IMR-90 (cell line): ENCODE measurements at regions not wholly inside any gene's neighbourhood (a gene's known extent, or its start where the extent isn't known, plus 50 kb on each side); places are given as distances from the start of the nearest gene placed in this dataset.

Experiments used
- CEBPB ChIP-seq: IDR thresholded peaks from 2 replicates; pipeline ENCODE4 v1.6.1; 2012; ENCODE audit warnings: low read depth, low read length, improper control_type of control experiment
- MAFK ChIP-seq: IDR thresholded peaks from 2 replicates; pipeline ENCODE4 v1.6.1; 2012; ENCODE audit warnings: low read depth, low read length, improper control_type of control experiment
- MAZ ChIP-seq: IDR thresholded peaks from 2 replicates; pipeline ENCODE4 v1.6.1; 2012; ENCODE audit warnings: low read depth, mild to moderate bottlenecking, low read length, improper control_type of control experiment, moderate library complexity, borderline replicate concordance
- POLR2A ChIP-seq: IDR thresholded peaks from 2 replicates; pipeline ENCODE4 v1.6.1; 2012; ENCODE audit warnings: mild to moderate bottlenecking, low read depth, low read length
- RFX5 ChIP-seq: IDR thresholded peaks from 2 replicates; pipeline ENCODE4 v1.8.0; 2012; ENCODE audit warnings: low read depth, mild to moderate bottlenecking, low read length, moderate library complexity
- TF ChIP-seq, protein P1 (sequence below): conservative IDR thresholded peaks from 2 replicates; pipeline ENCODE4 v1.5.1; 2012; ENCODE audit warnings: mild to moderate bottlenecking, low read depth, low read length, improper control_type of control experiment
- TF ChIP-seq, protein P2 (sequence below): fragments of 150-350 bp; IDR thresholded peaks from 2 replicates; pipeline ENCODE4 v1.6.1; 2016; ENCODE audit warnings: low read depth, mild to moderate bottlenecking, low read length, moderate library complexity, borderline replicate concordance
- TF ChIP-seq, protein P3 (sequence below): fragments of 150-350 bp; IDR thresholded peaks from 2 replicates; pipeline ENCODE4 v1.6.1; 2017; ENCODE audit warnings: mild to moderate bottlenecking, antibody characterized with exemption, low read length, low read depth

DNA sequence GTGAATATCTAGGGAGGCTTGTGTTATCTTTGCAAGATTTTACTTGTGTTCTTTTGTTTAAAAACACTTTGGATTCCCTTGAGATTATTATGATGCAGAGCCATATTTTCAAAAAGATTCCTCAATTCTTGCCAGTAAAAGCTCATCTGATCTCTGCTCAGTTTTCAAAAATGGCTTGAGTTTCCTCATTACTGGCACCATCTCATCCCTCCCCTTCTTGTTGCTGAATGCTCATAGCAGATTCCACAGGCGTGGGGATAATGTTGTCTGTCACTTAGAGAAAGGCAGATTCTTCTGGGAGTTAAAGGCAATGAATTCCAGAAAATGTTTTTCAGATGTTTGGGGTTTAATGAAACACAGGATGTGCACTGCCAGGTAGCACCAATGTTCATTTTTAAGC, 170.4 kb upstream of the TANK start:
- TF ChIP-seq POLR2A (no peak), MAZ (no peak), MAFK (no peak), RFX5 (no peak), CEBPB (no peak)
- TF ChIP-seq, protein P1, sequence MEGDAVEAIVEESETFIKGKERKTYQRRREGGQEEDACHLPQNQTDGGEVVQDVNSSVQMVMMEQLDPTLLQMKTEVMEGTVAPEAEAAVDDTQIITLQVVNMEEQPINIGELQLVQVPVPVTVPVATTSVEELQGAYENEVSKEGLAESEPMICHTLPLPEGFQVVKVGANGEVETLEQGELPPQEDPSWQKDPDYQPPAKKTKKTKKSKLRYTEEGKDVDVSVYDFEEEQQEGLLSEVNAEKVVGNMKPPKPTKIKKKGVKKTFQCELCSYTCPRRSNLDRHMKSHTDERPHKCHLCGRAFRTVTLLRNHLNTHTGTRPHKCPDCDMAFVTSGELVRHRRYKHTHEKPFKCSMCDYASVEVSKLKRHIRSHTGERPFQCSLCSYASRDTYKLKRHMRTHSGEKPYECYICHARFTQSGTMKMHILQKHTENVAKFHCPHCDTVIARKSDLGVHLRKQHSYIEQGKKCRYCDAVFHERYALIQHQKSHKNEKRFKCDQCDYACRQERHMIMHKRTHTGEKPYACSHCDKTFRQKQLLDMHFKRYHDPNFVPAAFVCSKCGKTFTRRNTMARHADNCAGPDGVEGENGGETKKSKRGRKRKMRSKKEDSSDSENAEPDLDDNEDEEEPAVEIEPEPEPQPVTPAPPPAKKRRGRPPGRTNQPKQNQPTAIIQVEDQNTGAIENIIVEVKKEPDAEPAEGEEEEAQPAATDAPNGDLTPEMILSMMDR: no peak
- TF ChIP-seq, protein P2, sequence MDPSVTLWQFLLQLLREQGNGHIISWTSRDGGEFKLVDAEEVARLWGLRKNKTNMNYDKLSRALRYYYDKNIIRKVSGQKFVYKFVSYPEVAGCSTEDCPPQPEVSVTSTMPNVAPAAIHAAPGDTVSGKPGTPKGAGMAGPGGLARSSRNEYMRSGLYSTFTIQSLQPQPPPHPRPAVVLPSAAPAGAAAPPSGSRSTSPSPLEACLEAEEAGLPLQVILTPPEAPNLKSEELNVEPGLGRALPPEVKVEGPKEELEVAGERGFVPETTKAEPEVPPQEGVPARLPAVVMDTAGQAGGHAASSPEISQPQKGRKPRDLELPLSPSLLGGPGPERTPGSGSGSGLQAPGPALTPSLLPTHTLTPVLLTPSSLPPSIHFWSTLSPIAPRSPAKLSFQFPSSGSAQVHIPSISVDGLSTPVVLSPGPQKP: no peak
- TF ChIP-seq, protein P3, sequence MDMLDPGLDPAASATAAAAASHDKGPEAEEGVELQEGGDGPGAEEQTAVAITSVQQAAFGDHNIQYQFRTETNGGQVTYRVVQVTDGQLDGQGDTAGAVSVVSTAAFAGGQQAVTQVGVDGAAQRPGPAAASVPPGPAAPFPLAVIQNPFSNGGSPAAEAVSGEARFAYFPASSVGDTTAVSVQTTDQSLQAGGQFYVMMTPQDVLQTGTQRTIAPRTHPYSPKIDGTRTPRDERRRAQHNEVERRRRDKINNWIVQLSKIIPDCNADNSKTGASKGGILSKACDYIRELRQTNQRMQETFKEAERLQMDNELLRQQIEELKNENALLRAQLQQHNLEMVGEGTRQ: no peak
